GM12874 (cell line): ENCODE measurements at regions not wholly inside any gene's neighbourhood (a gene's known extent, or its start where the extent isn't known, plus 50 kb on each side); places are given as distances from the start of the nearest gene placed in this dataset.

Source experiments
- CTCF ChIP-seq: IDR thresholded peaks from 2 replicates; pipeline ENCODE4 v1.5.1; 2011; ENCODE audit warnings: low read depth, mild to moderate bottlenecking, control low read depth, low read length, moderate library complexity; ENCODE audit not compliant: insufficient read depth

- no peak for TF ChIP-seq CTCF
Observed at GRCh38 chr9:22211588-22212360, 202.7 kb upstream of the CDKN2B start.

GRCh38 chr9:22214021-22214420, 204.9 kb upstream of the CDKN2B start:
- no peak for TF ChIP-seq CTCF

GRCh38 chr9:22214497-22215031, 205.5 kb upstream of the CDKN2B start:
- TF ChIP-seq CTCF = no peak

GRCh38 chr9:22215521-22215920, 206.4 kb upstream of the CDKN2B start:
- no peak for TF ChIP-seq CTCF

- no peak for TF ChIP-seq CTCF
Observed at GRCh38 chr9:22216730-22217172, 207.6 kb upstream of the CDKN2B start.

- no peak for TF ChIP-seq CTCF
Observed at GRCh38 chr9:22217254-22217653, 208.1 kb upstream of the CDKN2B start.

- no peak for TF ChIP-seq CTCF
Observed at GRCh38 chr9:22227986-22228385, 218.6 kb upstream of the DMRTA1 start.
